HG03354 (cell line): ENCODE measurements at regions not wholly inside any gene's neighbourhood (a gene's known extent, or its start where the extent isn't known, plus 50 kb on each side); places are given as distances from the start of the nearest gene placed in this dataset.
A peak's percentile ranks its signal among the peaks of the same experiment; 100 is the strongest.
"Not testable (repeated sequence)": the region's sequence is repeated elsewhere in the genome, so short reads cannot be mapped to it uniquely, and the experiment has no call there.

Experiments used
- ATAC-seq: cut with Tn5 transposase; IDR thresholded peaks from one replicate; pipeline ENCODE4 v1.9.1; 2021; ENCODE audit warnings: mild to moderate bottlenecking; ENCODE audit not compliant: unreplicated experiment, poor library complexity, severe bottlenecking

DNA sequence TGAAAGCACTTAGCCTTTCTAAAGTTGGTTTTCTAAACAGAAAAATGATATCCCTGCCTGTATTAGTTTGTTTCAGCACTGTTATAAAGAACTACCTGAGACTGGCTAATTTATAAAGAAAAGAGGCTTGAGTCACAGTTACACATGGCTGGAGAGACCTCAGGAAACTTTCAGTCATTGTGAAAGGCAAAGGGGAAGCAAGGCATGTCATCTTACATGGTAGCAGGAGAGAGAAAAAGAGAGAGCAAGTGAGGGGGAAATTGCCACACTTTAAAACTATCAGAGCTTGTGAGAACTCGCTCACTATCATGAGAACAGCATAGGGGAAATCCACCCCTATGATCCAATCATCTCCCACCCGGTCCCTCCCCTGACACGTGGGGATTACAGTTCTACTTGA lies 64.9 kb downstream of the FAM170A start:
- ATAC-seq, result no peak

DNA sequence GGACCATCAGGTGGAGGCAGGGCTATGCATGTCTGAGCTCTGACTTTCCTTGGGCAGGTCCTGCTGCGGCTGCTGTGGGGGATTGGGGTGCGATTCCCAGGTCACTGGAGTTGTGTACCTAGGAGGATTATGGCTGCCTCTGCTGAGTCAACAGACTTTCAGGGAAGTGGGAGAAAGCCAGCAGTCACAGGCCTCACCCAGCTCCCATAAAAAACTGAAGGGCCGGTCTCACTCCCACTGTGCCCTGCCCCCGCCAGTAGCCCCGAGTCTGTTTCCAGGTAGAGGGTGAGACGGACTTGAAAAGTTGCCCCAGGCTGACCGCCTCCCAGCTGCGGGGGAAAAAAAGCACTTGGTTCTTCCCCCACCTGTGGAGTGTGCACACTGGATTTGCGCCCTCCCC lies 76.7 kb downstream of the FAM170A start:
- no peak for ATAC-seq

DNA sequence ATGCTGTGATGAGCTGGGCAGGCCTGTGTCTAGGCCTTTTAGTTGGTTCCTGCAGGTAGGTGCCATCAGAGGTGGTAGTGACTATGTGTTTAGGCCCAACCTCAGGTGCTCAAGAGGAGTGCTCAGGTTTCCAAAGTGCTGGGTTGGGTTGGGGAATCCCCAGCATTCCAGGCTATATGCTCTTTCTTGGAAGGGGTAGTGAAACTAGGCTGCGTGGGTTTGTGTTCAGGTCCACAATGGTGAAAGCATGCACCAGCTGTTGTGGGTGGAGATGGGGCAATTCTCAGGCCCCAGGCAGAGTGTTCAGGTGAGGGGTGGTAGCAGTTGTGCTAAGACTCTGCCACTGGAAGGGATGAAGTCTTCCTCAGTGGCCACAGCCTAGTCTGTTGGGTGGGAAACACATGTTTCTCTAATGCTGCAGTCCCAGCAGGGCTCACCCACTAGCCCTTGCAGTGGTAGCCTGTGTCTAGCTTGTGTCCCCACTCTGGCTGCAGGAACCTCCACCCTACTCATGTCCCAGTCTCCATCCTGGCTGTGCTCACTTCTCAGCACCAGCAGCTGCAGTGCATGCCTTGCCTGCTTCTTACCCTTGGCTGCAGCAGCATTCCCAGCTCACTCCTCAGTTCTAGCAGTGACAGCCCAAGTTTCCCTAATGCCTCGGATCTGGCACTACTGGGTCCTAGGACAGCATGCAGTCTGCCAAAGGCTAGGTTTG lies 78.9 kb downstream of the FAM170A start:
- no peak for ATAC-seq

DNA sequence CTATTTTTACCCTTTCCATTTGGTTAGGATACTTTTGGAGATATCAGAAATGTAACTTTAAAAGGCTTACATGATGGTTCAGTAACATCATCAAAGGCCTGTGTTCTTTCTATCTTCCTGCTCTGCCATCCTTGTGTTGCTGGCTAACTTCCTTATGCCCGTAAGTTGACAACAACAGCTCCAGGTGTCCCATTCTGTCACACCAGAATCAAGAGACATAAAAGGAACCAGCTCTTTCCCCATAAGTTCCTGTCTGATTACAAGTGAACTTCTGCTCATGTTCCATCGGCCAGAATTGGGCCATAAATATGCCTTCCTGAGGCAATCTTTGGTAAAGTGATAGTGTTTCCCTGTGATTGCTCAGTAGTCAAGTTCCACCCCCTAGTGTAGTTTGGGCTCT lies 92.4 kb downstream of the FAM170A start:
- ATAC-seq, result no peak

DNA sequence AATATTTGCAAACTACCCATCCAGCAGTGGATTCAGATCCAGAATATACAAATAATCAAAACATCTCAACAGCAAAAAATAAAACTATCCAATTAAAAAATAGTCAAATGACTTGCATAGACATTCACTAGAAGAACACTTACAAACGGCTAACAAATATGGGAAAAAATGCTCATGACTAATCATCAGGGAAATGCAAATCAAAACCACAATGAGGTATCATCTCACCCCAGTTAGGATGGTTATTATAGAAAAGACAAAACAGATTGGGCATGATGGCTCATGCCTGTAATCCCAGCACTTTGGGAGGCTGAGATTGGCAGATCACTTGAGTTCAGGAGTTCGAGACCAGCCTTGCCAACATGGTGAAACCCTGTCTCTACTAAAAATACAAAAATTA lies 95.9 kb downstream of the FAM170A start:
- ATAC-seq, result not testable (repeated sequence)

DNA sequence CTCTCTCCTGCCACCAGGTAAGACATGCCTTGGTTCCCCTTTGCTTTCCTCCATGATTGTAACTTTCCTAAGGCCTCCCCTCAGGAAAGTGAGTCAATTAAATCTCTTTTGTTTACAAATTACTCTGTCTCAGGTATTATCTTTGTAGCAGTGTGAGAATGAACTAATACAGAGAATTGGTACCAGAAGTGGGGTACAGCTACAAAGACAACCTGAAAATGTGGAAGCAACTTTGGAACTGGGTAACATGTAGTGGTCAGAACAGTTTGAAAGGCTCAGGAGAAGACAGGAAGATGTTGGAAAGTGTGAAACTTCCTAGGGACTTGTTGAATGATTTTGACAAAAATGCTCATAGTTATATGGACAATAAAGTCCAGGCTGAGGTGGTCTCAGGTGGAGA lies 97.2 kb downstream of the FAM170A start:
- no peak for ATAC-seq

DNA sequence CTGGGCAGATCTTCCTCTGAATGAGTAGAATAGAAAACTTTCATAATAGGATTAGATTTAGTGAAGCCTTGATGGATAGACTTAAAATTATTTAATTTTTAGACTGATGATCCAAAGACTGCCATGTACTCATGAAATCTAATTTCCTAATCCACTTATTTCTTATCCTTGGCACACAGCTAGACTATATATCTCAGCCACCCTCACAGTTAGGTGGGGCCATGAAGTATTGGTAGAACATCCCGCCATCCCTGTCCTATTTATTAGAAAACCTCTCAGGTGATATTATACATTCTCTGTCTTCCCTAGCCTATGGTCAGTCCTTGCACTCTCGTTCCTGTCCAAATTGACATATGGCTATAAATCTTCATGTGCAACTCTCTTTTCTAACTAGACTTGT lies 110.9 kb downstream of the FAM170A start:
- no peak for ATAC-seq

DNA sequence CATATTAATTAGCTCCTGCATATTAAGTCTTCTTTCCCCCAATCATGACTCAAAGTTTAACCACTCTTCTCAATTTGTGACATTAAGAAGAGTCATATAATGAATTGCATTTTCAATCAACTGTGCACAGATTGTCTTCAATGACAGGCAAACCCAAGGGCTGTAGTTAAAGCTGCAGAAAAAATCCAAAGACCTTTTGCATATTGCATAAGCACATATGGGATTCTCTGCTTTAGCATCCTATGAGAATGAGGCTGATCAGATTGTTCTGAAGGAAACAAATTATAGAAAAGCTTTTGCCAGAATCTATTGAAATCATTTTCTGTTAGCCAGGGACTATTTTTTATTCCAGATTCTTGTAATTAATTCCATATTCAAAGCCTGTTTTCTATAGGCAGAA lies 112.3 kb downstream of the FAM170A start:
- no peak for ATAC-seq

DNA sequence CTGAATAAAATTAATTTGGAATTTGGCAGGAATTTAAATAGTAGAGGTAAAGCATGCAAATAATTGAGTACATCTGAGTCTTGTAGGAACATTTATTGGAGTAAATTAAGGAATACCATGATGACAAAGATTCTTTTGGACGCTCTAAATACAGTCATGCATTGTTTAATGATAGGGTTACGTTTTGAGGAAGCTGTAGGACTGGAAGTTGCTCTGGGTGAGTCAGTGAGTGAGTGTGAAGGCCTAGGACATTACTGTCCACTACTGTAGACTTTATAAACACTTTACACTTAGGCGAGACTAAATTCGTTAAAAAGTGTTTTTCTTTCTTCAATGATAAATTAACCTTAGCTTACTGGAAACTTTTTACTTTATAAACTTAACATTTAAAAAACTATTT lies 113.0 kb downstream of the FAM170A start:
- no peak for ATAC-seq

DNA sequence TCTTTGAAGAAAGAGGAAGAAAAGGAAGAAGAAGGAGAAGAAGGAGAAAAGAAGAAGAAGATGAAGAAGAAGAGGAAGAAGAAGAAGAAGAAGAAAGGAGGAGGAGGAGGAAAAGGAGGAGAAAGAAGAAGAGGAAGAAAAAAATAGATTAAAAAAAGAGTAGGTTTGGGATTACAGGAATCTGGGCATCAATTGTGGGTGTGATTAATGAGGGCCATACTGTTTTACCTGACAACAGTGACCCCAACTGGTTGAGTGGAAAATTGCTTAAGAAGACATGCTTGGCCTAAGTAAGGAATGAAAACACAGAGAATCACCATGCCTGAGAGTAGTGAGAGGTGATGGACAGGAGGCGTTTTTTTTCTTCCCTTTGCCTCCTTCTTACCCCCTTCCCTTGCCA lies 114.6 kb downstream of the FAM170A start:
- ATAC-seq, result peak; percentile 94

DNA sequence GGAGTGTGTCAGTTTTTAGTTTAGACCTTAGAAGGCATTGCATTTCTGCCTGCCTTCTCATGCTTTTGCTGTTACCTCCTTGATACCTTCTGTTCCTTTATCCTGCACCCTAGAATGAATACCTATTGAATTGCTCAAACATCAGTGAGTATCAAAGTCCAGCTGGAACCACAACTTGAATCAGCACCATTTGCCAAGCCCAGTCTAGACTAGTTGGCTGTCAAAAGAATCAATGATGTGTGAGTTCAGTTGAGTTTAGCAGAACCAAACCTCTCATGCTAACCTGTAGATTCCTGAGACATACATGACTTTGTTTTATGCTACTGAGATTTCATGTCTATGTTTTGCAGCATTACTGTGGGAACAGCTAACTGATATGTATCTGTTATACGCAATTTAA lies 116.6 kb downstream of the FAM170A start:
- no peak for ATAC-seq

DNA sequence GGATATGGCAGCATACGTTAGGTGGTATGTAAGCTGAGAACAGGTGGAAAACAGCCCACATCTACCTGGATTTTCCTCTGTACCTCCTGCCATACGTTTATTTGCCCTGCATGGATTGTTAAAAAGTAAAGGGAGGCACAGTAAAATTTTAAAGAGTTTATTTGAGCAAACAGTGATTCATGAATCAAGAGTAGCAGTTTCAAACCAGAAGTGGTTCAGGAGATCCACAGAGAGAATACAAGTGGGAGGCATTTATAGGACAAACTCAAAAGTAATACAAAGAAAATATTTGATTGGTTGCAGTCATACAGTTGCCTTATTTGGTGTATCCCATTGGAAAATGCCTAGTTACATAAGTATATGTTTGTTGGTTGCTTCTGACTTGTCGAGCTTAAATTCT lies 117.6 kb downstream of the FAM170A start:
- no peak for ATAC-seq

DNA sequence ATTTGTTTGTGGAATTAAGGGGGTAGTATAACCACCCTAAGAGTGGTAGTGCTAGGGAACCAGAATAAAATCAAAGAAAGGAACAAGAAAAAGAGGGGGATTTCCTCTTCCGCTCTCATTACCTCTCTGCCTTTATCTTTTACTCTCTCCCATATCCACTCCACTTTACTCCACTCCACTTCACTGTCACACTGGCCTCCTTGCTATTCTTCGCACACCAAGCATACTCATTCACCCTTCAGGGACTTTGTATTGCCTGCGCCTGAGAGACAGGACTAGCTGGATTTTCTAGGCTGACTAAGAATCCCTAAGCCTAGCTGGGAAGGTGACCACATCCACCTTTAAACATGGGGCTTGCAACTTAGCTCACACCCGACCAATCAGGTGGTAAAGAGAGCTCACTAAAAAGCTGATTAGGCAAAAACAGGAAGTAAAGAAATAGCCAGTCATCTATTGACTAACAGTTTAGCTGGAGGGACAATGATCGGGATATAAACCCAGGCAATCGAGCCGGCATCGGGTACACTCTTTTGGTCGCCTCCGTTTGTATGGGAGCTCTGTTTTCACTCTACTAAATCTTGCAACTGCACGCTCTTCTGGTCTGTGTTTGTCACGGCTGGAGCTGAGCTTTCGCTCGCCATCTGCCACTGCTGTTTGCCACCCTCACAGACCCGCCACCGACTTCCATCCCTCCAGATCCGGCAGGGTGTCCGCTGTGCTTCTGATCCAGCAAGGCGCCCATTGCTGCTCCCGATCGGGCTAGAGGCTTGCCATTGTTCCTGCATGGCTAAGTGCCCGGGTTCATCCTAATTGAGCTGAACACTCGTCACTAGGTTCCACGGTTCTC lies 121.8 kb downstream of the FAM170A start:
- no peak for ATAC-seq

DNA sequence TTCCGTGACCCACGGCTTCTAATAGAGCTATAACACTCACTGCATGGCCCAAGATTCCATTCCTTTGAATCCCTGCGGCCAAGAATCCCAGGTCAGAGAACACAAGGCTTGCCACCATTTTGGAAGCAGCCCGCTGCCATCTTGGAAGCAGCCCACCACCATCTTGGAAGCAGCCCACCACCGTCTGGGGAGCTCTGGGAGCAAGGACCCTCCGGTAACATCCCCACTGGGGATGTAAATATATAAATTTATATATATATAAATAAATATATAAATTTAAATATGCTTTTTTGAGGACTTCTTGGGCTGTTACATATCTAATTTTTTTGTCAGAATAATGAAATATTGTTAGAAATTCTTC lies 122.4 kb downstream of the FAM170A start:
- no peak for ATAC-seq

DNA sequence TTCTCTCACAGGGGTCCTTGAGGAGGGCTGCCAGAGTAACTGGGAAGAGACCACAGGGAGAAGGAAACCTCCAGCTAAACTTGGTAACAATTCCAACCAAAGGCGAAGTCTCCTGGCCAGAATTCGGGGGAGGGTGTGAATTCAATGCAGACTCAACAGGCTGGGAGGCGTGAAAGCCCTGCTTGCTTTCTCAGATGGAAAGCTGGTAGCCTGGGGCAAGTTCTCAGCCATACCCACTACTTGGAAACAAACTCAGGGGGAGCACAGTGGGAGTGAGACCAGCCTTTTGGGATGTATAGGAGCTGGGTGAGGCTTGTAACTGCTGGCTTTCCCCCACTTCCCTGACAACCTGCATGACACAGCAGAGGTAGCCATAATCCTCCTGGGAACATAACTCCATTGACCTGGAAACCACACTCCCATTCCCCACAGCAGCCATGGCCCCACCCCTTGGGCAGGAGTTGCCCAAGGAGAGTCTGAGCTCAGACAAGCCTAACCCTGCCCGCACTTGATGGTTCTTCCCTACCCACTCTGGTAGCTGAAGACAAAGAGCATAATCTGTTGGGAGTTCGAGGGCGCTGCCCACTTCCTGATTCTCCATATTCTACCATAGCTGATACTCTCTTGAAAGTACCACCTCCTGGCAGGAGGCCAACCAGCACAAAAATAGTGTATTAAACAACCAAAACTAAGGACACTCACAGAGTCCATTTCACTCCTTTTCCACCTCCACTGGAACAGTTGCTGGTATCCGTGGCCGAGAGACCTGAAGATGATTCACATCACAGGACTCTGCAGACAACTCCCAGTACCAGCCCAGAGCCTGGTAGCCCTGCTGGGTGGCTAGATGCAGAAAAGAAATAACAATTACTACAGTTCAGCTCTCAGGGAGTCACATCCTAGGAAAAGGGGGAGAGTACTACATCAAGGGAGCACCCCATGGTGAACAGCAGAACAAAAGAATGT lies 123.8 kb downstream of the FAM170A start:
- no peak for ATAC-seq

DNA sequence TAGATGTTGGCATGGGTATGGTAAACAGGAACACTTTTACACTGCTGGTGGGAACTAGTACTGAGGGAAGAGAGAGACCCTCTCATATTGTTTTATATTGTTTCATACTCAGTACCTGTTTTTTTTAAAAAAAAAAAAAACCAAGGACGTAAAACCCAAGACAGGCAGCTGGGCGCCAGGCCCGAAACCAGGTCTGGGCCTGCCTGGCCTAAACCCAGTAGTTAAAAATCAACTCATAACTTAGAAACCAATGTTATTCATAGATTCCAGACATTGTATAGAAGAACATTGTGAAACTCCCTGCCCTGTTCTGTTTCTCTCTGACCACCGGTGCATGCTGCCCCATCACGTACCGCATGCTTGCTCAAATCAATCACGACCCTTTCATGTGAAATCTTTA lies 125.5 kb downstream of the FAM170A start:
- ATAC-seq, result not testable (repeated sequence)

DNA sequence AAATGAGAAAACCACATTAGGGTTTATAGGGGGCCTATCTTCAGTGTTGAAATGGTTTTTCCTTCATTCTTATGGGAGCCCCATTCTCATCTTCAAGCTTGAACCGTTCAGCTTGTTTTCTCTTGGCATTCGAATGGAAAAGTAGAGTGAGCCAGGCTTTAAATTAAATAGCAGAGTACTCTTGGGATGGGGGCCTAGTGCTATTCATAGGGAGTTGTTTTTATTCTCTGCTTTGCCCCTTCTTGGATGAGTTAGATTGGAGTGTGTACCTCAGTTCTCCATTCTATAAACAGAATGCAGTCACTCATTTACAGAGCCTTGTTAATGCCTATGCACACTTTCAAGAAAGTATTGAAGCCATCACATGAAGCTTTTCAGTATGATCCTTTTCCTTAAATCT lies 127.9 kb downstream of the FAM170A start:
- no peak for ATAC-seq

DNA sequence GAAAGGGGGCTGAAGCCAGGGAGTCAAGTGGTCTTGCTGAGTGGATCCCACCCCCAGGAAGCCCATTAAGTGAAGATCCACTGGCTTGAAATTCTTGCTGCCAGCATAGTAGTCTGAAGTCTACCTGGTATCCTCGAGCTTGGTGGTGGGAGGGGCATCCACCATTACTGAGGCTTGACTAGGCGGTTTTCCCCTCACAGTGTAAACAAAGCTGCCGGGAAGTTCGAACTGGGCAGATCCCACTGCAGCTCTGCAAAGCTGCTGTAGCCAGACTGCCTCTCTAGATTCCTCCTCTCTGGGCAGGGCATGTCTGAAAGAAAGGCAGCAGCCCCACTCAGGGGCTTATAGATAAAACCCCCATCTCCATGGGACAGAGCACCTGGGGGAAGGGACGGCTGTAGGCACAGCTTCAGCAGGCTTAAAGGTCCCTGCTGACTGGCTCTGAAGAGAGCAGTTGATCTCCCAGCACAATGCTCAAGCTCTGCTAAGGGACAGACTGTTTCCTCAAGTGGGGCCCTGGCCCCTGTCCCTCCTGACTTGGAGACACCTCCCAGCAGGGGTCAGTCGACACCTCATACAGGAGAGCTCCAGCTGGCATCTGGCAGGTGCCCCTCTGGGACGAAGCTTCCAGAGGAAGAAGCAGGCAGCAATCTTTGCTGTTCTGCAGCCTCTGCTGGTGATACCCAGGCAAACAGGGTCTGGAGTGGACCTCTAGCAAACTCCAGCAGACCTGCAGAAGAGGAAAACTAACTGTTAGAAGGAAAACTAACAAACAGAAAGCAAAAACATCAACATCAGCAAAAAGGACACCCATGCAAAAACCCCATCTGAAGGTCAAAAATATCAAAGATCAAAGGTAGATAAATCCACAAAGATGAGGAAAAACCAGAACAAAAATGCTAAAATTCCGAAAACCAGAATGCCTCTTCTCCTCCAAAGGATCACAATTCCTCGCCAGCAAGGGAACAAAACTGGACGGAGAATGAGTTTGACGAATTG lies 140.6 kb downstream of the FAM170A start:
- ATAC-seq, result not testable (repeated sequence)

DNA sequence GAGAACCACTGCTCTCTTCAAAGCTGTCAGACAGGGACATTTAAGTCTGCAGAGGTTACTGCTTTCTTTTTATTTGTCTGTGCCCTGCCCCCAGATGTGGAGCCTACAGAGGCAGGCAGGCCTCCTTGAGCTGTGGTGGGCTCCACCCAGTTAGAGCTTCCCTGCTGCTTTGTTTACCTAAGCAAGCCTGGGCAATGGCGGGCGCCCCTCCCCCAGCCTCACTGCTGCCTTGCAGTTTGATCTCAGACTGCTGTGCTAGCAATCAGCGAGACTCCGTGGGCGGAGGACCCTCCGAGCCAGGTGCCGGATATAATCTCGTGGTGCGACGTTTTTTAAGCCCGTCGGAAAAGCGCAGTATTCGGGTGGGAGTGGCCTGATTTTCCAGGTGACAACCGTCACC lies 150.8 kb downstream of the FAM170A start:
- ATAC-seq, result not testable (repeated sequence)
